Eye (tissue), 1 donor: ENCODE measurements at regions not wholly inside any gene's neighbourhood (a gene's known extent, or its start where the extent isn't known, plus 50 kb on each side); places are given as distances from the start of the nearest gene placed in this dataset.

Source experiments
- DNase-seq: peaks from one replicate; pipeline ENCODE4 v3.0.0-alpha.2; 2015

DNA sequence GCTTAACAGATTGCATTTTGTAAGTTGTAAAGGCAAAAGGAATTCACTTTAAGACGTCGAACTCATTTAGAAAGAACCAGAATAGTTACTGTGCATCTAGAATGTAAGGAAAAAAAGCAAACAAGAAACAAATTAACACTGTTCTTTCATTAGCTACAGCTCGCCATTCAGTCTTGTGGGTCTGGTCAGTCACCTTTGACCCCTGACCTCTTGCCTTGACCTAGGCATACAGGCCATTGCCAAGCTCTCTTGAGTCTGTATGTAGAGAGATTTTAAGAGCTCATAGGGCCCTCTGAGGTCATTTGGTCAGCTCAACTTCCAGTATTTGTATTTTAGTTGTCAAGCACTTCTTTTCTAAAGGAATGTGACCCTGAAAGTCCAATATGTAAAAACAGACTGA is 318.7 kb downstream of the DHX35 start:
- DNase-seq: no peak

GRCh38 chr20:39278230-39278788 is 316.2 kb downstream of the DHX35 start:
- DNase-seq: no peak

DNA sequence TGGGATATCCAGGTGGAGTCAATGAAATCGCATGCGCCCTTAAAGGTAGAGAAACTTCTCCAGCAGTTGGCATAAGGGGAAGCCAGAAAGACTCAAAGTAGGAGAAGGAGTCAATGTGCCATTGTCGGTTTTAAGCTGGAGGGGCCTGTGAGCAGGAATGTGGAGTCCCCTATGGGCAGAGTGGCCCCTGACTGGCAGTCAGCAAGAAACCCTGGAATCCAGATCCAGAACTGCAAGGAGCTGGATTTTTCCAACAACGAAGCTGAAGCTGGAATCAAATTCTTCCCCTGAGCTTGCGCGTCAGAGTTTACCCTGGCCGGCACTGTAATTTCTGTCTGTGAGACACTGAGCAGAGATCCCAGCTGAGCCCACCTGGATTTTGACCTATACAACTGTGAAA is 315.0 kb downstream of the DHX35 start:
- DNase-seq: no peak

DNA sequence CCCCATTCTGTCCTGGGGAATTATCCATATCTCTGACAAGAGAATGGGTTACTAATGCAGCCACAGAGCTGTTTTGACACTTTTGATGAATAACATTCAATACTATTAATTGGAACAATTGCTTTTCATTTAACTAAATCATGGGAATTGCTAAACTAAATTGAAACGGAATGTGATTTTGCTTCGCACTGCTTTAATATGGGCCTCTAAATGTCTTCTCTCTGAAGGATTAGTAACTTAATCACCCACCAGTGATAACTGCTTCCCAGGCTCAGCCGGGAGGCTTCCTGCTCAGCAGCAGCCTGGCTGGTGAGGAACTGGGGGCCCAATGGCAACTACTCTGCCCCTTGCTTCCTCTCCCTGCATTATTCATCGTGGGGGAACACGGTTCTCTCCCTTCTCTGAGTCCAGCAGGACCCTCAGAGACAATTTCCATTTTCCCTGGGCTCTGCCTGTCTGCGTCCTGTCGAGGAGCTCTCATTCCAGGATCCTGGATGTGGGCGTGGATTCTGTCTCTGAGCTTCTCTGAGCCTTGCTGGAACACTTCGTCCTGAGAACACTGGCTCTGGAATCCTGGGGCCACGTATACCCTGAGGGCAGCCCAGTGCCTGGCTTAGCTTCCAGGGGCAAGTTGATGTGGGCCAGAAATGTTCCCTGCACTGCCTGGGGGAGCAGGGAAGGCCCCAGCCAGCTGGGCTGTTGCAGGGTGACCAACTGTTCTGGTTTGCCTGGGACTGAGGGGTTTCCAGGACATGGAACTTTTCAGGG is 308.9 kb downstream of the DHX35 start:
- no peak for DNase-seq

DNA sequence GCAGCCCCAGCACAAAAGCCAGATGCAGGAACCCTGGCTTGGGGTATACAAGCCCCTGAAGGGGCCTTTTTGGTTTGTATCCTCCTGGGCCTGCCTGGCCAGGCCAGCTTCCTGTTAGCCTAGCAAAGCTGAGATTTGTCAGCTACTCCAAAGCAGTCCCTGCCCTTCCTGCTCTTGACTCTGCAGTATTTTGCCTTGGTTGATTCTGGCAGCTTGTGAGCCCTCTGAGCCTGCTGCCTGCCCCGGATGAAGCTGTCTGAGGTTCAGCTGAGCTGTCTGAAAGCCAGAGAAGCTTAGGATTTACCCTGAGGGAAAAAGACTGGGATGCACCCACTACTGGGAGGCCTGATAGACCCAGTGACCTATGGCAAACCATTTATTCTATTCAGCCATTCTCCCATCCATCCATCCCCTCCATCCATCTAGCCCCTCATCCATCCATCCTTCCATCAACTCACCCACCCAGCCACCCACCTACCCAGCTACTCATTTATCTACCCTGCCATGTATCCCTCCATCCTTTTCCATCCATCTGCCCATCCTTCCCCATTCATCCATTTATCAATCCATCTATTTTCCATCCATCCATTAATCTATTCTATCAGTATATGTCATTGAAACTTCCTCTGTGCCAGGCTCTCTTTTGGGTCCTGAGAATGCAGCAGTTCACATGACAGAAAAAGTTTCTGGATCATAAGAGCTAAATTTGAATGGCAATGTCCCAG is 307.5 kb downstream of the DHX35 start:
- no peak for DNase-seq

DNA sequence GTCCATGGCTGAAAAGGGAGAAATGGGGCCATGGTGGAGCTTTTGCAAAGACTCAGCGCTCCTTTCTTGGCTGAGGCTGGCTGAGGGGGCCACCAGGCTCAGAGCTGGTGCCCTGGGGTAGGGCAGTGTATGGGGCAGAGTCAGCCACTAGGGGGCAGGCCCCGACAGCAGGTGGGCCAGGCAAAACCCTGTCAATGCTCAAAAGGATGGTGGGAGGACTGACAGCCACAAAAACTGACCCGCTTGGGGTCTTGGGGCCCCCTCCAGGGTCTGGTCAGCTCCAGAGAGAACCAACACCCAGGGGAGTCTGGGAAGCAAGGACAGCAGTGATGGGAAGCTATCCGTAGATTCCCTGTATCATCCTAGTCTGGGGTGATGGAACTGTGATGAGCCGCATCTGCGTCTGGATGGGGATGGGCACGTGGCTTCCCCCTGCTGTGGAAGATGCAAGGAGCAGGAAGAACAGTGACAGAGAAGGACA is 306.9 kb downstream of the DHX35 start:
- peak; percentile 85 for DNase-seq

DNA sequence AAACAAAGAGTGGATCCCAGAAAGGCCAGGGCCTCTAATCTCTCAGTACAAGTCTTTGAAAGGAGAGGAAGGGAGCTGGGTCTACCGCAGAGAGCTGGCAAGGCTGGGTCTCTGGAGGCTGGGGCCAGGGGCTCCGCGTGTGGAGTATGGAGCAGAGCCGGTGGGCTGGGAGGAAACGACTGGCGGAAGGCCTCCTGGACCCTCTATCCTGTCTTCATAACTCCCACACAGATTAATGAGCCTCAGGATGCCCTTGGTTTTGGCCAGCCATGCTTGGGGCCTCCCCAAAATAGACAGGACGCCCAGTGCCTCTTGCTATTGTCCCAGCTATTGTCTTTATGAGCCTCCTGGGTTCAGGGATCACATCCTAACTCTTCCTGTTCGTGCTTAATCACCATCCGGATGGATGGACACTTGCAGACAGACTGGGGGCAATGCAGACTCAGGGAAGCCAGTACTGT is 306.4 kb downstream of the DHX35 start:
- DNase-seq: no peak

- no peak for DNase-seq
Observed at GRCh38 chr20:39266989-39267388, 304.8 kb downstream of the DHX35 start.

- DNase-seq: peak; percentile 84
Observed at GRCh38 chr20:39264506-39265172, 302.5 kb downstream of the DHX35 start.

DNA sequence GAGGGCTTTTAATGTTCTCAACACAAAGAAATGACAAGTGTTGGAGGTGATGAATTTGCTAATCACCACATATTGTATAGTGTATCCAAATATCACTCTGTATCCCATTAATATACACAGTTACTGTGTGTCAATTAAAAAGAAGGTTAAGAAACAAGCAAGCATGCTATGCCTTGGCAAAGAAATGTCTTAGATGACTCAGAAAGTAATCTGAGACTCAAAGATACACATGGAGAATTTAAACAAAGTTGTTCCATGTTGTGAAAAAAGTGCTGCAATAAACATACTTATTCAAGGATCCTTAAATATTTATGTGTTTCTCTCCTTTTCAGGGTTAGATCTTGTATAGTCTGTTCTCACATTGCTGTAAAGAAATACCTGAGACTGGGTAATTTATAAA is 300.9 kb downstream of the DHX35 start:
- no peak for DNase-seq

DNA sequence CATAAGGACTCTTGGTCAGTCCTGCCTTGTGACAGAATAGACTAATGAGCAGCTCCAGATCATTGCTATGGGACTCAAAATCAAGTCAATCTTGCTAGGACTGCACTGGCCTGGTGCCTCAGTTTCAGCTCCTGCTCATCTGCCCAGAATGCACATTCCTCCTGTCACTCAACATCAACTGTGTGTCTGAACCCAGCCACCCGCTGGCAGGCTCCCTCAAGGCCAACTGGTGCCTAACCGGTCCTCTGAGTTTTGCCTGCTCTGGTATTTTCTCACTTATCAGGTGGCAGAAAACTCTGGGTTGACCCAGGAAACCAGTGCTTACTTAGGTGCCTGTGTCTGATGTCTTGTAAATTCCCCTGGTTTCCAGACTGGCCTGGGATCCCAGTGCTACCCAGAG is 297.7 kb downstream of the DHX35 start:
- DNase-seq: no peak

GRCh38 chr20:39259010-39259803 is 297.1 kb downstream of the DHX35 start:
- DNase-seq: no peak

GRCh38 chr20:39258253-39258652 is 296.1 kb downstream of the DHX35 start:
- no peak for DNase-seq

DNA sequence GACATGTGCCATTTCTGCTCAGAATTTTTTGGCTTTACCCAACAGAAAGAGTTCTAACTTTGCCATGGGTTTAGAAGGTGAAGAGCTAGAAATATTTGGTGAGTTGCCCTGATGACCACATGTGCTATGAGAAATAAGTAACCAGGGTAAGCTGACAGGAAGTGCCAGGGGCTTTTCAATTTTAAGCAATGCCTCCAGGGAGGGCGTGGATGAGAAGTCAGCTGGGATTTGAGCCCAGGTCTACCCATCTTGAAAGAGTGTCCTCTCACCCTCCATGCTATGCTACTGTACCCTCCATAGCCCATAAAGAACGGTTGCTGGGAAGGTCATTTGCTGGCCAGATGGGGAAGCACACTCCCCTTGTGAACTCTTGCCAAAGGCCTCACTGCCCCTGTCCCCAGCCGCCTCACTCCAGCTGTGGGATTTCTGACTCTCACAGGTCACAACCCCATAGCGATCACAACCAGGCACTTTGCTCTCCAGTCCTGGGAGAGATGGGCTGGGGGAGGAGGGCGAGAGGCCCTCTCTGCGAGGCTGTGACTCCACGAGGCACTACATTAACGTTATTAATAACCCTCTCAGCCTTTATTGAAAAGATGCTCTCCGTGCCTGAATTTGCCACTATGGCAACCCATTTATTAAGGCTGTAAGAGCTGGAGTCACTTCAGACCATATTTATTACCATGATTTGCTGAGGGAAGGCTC is 291.1 kb downstream of the DHX35 start:
- DNase-seq: no peak

- no peak for DNase-seq
Observed at GRCh38 chr20:39252035-39252434, 289.9 kb downstream of the DHX35 start.

DNA sequence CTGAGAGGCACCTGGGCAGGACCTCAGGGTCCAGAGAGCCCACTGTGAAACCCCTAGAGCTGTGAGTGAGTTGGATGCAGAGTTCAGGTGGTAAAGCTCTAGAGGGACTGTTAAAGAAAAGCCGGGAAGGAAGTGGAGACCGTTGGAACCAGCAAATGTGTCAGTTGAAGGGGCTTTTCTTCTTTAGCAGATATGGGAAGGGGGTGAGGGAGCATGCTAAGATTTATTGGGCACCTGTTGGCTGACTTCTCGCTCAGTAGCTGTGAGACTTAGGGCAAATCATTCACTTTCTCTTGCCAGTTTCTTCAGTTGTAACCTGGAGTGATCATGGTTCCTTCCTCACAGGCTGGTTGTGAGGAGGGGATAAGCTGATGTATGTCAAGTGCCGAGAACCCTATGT is 287.7 kb downstream of the DHX35 start:
- no peak for DNase-seq

- DNase-seq: no peak
Observed at GRCh38 chr20:39248862-39249485, 286.8 kb downstream of the DHX35 start.

DNA sequence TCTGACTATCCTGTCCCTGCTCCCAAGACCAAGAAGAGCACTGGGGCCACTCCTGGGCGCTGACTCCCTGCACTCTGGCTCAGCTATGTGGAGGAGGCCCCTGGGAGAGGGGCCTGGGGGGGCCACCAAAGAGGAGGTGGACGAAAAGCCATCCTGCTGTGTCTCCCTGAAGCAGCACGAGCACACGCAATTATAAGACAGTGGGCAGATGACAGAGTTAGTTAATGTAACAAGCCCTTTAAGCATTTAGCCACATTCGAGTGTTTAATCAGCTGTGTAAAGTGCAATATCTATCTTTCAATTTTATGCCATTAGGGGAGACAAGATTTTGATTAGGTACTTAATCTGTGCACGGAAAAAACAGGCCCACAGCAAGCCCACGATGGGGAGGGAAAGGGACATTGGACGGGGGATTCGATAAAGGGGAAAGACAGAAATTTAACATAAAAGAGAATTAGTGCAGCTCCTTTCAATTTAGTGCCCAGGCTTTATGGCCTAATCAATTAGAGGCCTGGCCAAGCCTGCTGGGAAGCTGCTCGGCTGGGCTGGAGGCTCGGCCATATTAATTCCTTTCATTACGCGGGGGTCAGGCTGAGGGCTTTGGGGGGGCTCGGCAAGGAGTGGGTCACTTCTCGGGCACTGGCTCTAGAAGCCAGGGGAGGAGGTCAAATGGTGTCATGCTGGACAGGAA is 286.2 kb downstream of the DHX35 start:
- DNase-seq: peak; percentile 83

DNA sequence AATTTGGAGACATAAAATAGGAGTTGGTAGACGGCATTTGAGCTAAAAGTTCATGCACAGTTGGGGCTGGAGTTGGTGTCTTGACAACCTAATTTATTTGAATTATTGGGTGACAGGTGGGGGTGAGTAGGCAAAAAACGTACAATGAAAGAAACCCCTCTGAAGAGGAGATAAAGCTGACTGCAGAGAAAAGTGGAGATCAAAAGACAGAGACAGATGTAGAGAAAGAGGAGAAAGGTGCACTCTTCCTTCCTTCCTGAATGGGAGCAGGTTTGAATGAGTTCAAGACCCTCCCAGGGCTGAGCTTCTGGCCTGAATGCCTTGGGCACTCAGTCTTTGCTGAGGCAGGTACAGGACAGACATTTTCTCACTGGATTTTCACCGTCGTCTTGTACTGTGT is 284.3 kb downstream of the DHX35 start:
- no peak for DNase-seq

GRCh38 chr20:39245685-39246311 is 283.7 kb downstream of the DHX35 start:
- DNase-seq: no peak
